IMR-90 (cell line): ENCODE measurements at regions not wholly inside any gene's neighbourhood (a gene's known extent, or its start where the extent isn't known, plus 50 kb on each side); places are given as distances from the start of the nearest gene placed in this dataset.

ENCODE experiments used
- ATAC-seq: fragments of 200-7000 bp; cut with Tn5 transposase; 2 replicates; pipeline ENCODE4 v1.9.1; 2020; ENCODE audit warnings: low read depth, mild to moderate bottlenecking, moderate library complexity
- BruUV-seq: library from RNA; stranded (reverse); fragments of 400-500 nt; replicated peaks from 2 replicates; lab custom pipeline; 2021; lab: Mats Ljungman, UMichigan
- CTCF ChIA-PET: fragments of 300-600 bp; formaldehyde crosslinking; extraction: SDS; loops from one replicate; lab custom pipeline; 2021; ENCODE audit warnings: antibody characterized with exemption; lab: Yijun Ruan, JAX
- POLR2A ChIA-PET: fragments of 300-600 bp; sonication (Branson Sonifier 250); formaldehyde crosslinking; loops from one replicate; lab custom pipeline; 2022; ENCODE audit warnings: antibody characterized with exemption; ENCODE audit not compliant: unreplicated experiment; lab: Charles Lee
- DNase-seq: peaks from one replicate; pipeline ENCODE4 v3.0.0; 2013
- H2AFZ ChIP-seq: replicated peaks from 2 replicates; pipeline ENCODE3; 2013; ENCODE audit warnings: low read length, mild to moderate bottlenecking; ENCODE audit not compliant: poor library complexity
- H2AK5ac ChIP-seq: 2 replicates; pipeline ENCODE4 v1.6.1; 2013; ENCODE audit warnings: low read depth, low read length, inconsistent platforms
- H2AK9ac ChIP-seq: replicated peaks from 2 replicates; pipeline ENCODE3; 2013; ENCODE audit warnings: mild to moderate bottlenecking, low read depth, low read length, moderate library complexity; ENCODE audit not compliant: poor library complexity
- H2BK120ac ChIP-seq: 2 replicates; pipeline ENCODE4 v1.6.1; 2013; ENCODE audit warnings: low read depth, low read length, inconsistent platforms
- H2BK15ac ChIP-seq: 3 replicates; pipeline ENCODE4 v1.6.1; 2013; ENCODE audit warnings: low read depth, low read length, inconsistent platforms
- H2BK20ac ChIP-seq: 2 replicates; pipeline ENCODE4 v1.6.1; 2013; ENCODE audit warnings: low read depth, mild to moderate bottlenecking, inconsistent platforms, low read length, moderate library complexity
- H2BK5ac ChIP-seq: 2 replicates; pipeline ENCODE4 v1.6.1; 2013; ENCODE audit warnings: mild to moderate bottlenecking, low read depth, low read length, inconsistent platforms; ENCODE audit not compliant: poor library complexity, severe bottlenecking
- H3K14ac ChIP-seq: replicated peaks from 2 replicates; pipeline ENCODE4 v1.6.1; 2013; ENCODE audit warnings: low read depth, low read length, inconsistent platforms
- H3K18ac ChIP-seq: 2 replicates; pipeline ENCODE4 v1.6.1; 2013; ENCODE audit warnings: low read depth, low read length, control low read depth
- H3K23ac ChIP-seq: 2 replicates; pipeline ENCODE4 v1.6.1; 2013; ENCODE audit warnings: low read depth, low read length, inconsistent platforms
- H3K27ac ChIP-seq: 2 replicates; pipeline ENCODE4 v1.5.1; 2013; ENCODE audit warnings: mild to moderate bottlenecking, control low read depth, low read length; ENCODE audit not compliant: insufficient read depth
- H3K27me3 ChIP-seq: 2 replicates; pipeline ENCODE4 v1.6.1; 2013; ENCODE audit warnings: low read length; ENCODE audit not compliant: control insufficient read depth, insufficient read depth
- H3K36me3 ChIP-seq: 2 replicates; pipeline ENCODE4 v1.6.1; 2013; ENCODE audit warnings: low read length, mixed read lengths; ENCODE audit not compliant: control insufficient read depth, insufficient read depth
- H3K4ac ChIP-seq: 2 replicates; pipeline ENCODE4 v1.6.1; 2013; ENCODE audit warnings: low read depth, low read length, inconsistent platforms
- H3K4me1 ChIP-seq: 2 replicates; pipeline ENCODE4 v1.6.1; 2013; ENCODE audit warnings: low read length, mixed read lengths; ENCODE audit not compliant: control insufficient read depth, insufficient read depth
- H3K4me2 ChIP-seq: 2 replicates; pipeline ENCODE4 v1.6.1; 2013; ENCODE audit warnings: low read depth, mild to moderate bottlenecking, control low read depth, low read length, moderate library complexity
- H3K4me3 ChIP-seq: 2 replicates; pipeline ENCODE4 v1.5.1; 2013; ENCODE audit warnings: low read depth, mild to moderate bottlenecking, control low read depth, low read length, moderate library complexity; ENCODE audit not compliant: insufficient read depth
- H3K56ac ChIP-seq: 2 replicates; pipeline ENCODE4 v1.6.1; 2013; ENCODE audit warnings: low read length, inconsistent platforms; ENCODE audit not compliant: insufficient read depth; ENCODE audit errors: extremely low read depth
- H3K79me1 ChIP-seq, 2 experiments: 2 replicates each; pipeline ENCODE4 v1.6.1; 2013; ENCODE audit warnings: low read length in 2 of 2, inconsistent platforms in 1 of 2, low read depth in 1 of 2
- H3K9ac ChIP-seq: 2 replicates; pipeline ENCODE4 v1.6.1; 2013; ENCODE audit warnings: low read depth, low read length, control low read depth
- H3K9me1 ChIP-seq: 2 replicates; pipeline ENCODE4 v1.6.1; 2013; ENCODE audit warnings: low read length, inconsistent platforms; ENCODE audit not compliant: insufficient read depth
- H3K9me3 ChIP-seq: 2 replicates; pipeline ENCODE4 v1.6.1; 2013; ENCODE audit warnings: low read length; ENCODE audit not compliant: control insufficient read depth, insufficient read depth
- H4K20me1 ChIP-seq: 2 replicates; pipeline ENCODE4 v1.6.1; 2013; ENCODE audit warnings: low read length, inconsistent platforms; ENCODE audit not compliant: insufficient read depth
- H4K5ac ChIP-seq: 2 replicates; pipeline ENCODE4 v1.6.1; 2013; ENCODE audit warnings: mild to moderate bottlenecking, low read depth, low read length, control low read depth
- H4K8ac ChIP-seq, 2 experiments: 2 replicates each; pipeline ENCODE4 v1.6.1; 2013; ENCODE audit warnings: low read depth in 2 of 2, low read length in 2 of 2, control low read depth in 1 of 2, inconsistent platforms in 1 of 2
- H4K91ac ChIP-seq: 2 replicates; pipeline ENCODE4 v1.6.1; 2013; ENCODE audit warnings: low read depth, low read length, inconsistent platforms; ENCODE audit not compliant: insufficient read depth
- FOS ChIP-seq: fragments of 150-350 bp; IDR thresholded peaks from 2 replicates; pipeline ENCODE4 v1.6.1; 2016; ENCODE audit warnings: low read depth, low read length
- MAFK ChIP-seq: IDR thresholded peaks from 2 replicates; pipeline ENCODE4 v1.6.1; 2012; ENCODE audit warnings: low read depth, low read length, improper control_type of control experiment
- RAD21 ChIP-seq: IDR thresholded peaks from 2 replicates; pipeline ENCODE4 v1.6.1; 2012; ENCODE audit warnings: low read length, improper control_type of control experiment
- RCOR1 ChIP-seq: IDR thresholded peaks from 2 replicates; pipeline ENCODE4 v1.6.1; 2012; ENCODE audit warnings: mild to moderate bottlenecking, low read length, improper control_type of control experiment; ENCODE audit not compliant: insufficient replicate concordance
- RFX5 ChIP-seq: IDR thresholded peaks from 2 replicates; pipeline ENCODE4 v1.8.0; 2012; ENCODE audit warnings: low read depth, mild to moderate bottlenecking, low read length, moderate library complexity
- SMC3 ChIP-seq: fragments of 150-350 bp; IDR thresholded peaks from 2 replicates; pipeline ENCODE4 v1.6.1; 2016; ENCODE audit warnings: low read depth, mild to moderate bottlenecking, antibody characterized with exemption, low read length, moderate library complexity
- WGBS, 2 experiments: methylation state at CpG; one replicate each; pipeline versions ENCODE4 v1.1.5 to v1.1.7; 2013; ENCODE audit warnings: missing lambda C conversion rate in 2 of 2; ENCODE audit not compliant: insufficient read length in 1 of 2; ENCODE audit errors: extremely low coverage in 2 of 2; 5-methylcytosine and 5-hydroxymethylcytosine counted together
- dilution Hi-C: fragments of 300-500 bp; cut with HindIII; formaldehyde crosslinking; loops from one replicate; pipeline ENCODE4 v1.14.3; 2018; ENCODE audit warnings: low sequenced_read_pairs; ENCODE audit not compliant: unreplicated experiment
- in situ Hi-C: fragments of 300-500 bp; cut with MboI; formaldehyde crosslinking; loops from 3 replicates; pipeline ENCODE4 v1.14.3; 2019; ENCODE audit warnings: low sequenced_read_pairs, inconsistent platforms, mixed read lengths
- intact Hi-C: fragments of 100-400 bp; cut with micrococcal nuclease; formaldehyde crosslinking; loops from 2 replicates; pipeline ENCODE4 v1.10.0; 2022

DNA sequence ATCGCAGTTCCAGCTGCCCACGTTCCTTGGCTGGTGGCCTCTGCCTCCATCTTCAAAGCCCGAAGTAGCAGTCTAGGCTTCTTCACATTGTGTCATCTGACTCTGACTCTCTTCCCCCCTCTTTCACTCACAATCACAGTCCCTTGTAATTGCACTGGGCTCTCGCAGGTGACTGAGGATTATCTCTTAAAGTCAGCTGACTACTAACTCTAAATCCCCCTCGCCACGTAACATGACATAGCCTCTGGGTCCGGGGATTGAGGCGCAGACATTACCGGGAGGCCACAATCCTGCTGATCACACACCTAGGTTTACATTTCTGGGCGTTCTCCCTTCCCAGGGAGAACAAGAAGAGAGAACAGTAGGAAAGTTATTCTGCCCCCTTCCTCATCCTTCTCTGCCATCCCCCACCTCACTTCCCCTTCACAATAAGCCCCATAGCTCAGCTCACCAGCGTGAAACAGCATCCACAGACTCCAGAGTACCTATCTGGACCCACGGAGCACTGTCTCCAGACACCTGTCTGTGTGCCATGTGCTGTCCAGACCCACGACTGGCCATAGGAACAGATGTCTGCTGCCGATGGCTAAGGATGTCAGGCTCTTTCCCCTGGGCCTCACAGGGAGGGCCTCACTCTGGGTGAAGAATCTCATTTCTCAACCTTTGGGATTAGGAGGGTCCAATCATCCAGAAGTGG is 64.3 kb upstream of the FZD7 start:
- peak overlapping the region; percentile 52 for H2BK120ac ChIP-seq
- H3K56ac ChIP-seq, result no peak overlapping the region
- H3K79me1 ChIP-seq, result no peaks in the 10 kb centered on the region
- no peaks in the 10 kb centered on the region for H3K36me3 ChIP-seq
- H3K4me2 ChIP-seq, result no peak overlapping the region
- H2BK20ac ChIP-seq, result peak overlapping the region; percentile 58; the same call in 1 of the 2 replicates
- H3K14ac ChIP-seq, result 0 out of 2 replicates have a peak overlapping the region, but pooled peaks have one; percentile 12
- in situ Hi-C loops (no loop called here), dilution Hi-C loops (no loop called here), intact Hi-C loops (no loop called here)
- H2BK15ac ChIP-seq, result peak overlapping the region; percentile 23
- H4K91ac ChIP-seq, result peak overlapping the region; percentile 55
- H3K27ac ChIP-seq, result peak overlapping the region; percentile 57; the same call in 1 of the 2 replicates
- no peaks in the 10 kb centered on the region for H3K9me3 ChIP-seq
- H3K4me3 ChIP-seq, result no peak overlapping the region
- no peak overlapping the region for H3K23ac ChIP-seq
- H4K5ac ChIP-seq, result no peak overlapping the region; the same call in 1 of the 2 replicates
- TF ChIP-seq FOS, result no peak
- no peak for TF ChIP-seq RCOR1
- no peak for TF ChIP-seq SMC3
- no peak for TF ChIP-seq RFX5
- TF ChIP-seq RAD21, result no peak
- no peak for TF ChIP-seq MAFK
- peak overlapping the region in 1 of 2 experiments; percentile 53; a peak in 1 of 4 replicates for H4K8ac ChIP-seq
- 88% methylated on average over 3 of the region's 14 CpGs; no CpG with 5 or more reads in 1 of the 2 experiments for WGBS, 2 experiments
- ATAC-seq (peak; percentile 17), DNase-seq (no peak)
- peak overlapping the region; percentile 62 for H3K4ac ChIP-seq
- POLR2A ChIA-PET, result no interaction called here
- peaks cover 14% of the 10 kb centered on the region for H3K4me1 ChIP-seq
- H3K18ac ChIP-seq, result peak overlapping the region; percentile 11; the same call in 1 of the 2 replicates
- no peaks in the 10 kb centered on the region for H4K20me1 ChIP-seq
- H2AK5ac ChIP-seq, result peak overlapping the region; percentile 93
- peaks cover 7% of the 10 kb centered on the region; the same call in 1 of the 2 replicates for H3K9me1 ChIP-seq
- no peak overlapping the region for H3K9ac ChIP-seq
- no peak overlapping the region for H2BK5ac ChIP-seq
- no peaks in the 10 kb centered on the region for H3K27me3 ChIP-seq
- peak overlapping the region; percentile 11 for H2AK9ac ChIP-seq
- CTCF ChIA-PET, result no interaction called here
- BruUV-seq, result no TSS peak
- H2AFZ ChIP-seq, result peak overlapping the region; percentile 33
